ENCODE measurements at regions not wholly inside any gene's neighbourhood (a gene's known extent, or its start where the extent isn't known, plus 50 kb on each side); places are given as distances from the start of the nearest gene placed in this dataset.

DNA sequence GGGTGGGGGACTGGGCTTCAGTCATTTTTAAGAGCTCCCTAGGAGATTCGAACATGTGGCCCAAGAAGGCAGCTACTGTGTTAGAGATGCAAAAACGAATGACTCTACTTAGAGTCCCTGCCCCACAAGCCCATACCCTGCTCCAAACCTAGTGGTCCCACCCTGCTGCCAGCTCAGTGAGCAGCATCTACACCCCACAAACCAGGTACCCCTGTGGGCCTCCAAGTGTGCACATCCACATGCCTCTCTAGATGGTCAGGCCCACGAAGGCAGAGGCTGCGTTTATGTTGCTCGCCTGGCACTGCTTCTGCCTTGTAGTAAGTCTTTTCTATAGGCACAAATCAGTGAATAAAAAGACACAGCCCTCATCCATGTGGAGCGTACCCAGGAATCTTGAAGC, 112.6 kb downstream of the PDCL3 start:
- Mint-ChIP-seq H3K4me1 (ENCODE audit: unreplicated experiment) (no peaks in the 10 kb centered on the region), H3K27ac (ENCODE audit: unreplicated experiment) (no peak overlapping the region), H3K36me3 (ENCODE audit: unreplicated experiment) (no peaks in the 10 kb centered on the region), H3K4me3 (ENCODE audit: unreplicated experiment) (no peak overlapping the region), H3K9me3 (ENCODE audit: unreplicated experiment) (no peaks in the 10 kb centered on the region), H3K27me3 (ENCODE audit: unreplicated experiment) (peaks cover 24% of the 10 kb centered on the region)
- TF ChIP-seq, protein P1, sequence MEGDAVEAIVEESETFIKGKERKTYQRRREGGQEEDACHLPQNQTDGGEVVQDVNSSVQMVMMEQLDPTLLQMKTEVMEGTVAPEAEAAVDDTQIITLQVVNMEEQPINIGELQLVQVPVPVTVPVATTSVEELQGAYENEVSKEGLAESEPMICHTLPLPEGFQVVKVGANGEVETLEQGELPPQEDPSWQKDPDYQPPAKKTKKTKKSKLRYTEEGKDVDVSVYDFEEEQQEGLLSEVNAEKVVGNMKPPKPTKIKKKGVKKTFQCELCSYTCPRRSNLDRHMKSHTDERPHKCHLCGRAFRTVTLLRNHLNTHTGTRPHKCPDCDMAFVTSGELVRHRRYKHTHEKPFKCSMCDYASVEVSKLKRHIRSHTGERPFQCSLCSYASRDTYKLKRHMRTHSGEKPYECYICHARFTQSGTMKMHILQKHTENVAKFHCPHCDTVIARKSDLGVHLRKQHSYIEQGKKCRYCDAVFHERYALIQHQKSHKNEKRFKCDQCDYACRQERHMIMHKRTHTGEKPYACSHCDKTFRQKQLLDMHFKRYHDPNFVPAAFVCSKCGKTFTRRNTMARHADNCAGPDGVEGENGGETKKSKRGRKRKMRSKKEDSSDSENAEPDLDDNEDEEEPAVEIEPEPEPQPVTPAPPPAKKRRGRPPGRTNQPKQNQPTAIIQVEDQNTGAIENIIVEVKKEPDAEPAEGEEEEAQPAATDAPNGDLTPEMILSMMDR (IDR thresholded peaks at IDR 0.05), result no peak
- DNase-seq (ENCODE audit: extremely low spot score, unreplicated experiment), result peak; percentile 68

GRCh38 chr2:100675855-100676254, 113.1 kb downstream of the PDCL3 start:
- Mint-ChIP-seq H3K4me3 (ENCODE audit: unreplicated experiment) (no peak overlapping the region), H3K27ac (ENCODE audit: unreplicated experiment) (no peak overlapping the region), H3K4me1 (ENCODE audit: unreplicated experiment) (no peaks in the 10 kb centered on the region), H3K27me3 (ENCODE audit: unreplicated experiment) (peaks cover 24% of the 10 kb centered on the region), H3K36me3 (ENCODE audit: unreplicated experiment) (no peaks in the 10 kb centered on the region), H3K9me3 (ENCODE audit: unreplicated experiment) (no peaks in the 10 kb centered on the region)
- TF ChIP-seq, protein P1 (IDR thresholded peaks at IDR 0.05), result no peak
- DNase-seq (ENCODE audit: extremely low spot score, unreplicated experiment), result peak; percentile 69

DNA sequence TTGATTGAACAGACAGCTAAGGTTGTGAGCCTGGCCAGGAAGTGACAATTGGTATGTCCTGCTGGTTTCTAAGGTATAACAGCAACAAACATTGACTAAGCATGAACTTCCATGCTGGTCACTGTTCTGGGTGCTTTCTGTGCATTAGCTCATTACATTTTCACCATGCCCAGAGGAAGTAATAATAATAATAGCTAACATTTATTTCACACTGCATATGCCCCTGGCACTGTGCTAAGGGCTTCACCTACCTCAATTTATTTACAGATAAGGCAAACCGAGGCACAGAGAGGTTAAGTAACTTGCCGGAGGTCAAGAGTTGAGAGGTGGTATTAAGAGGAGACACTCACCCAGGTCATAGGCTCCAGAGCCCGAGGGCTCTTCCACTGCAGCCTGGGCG, 113.6 kb downstream of the PDCL3 start:
- TF ChIP-seq, protein P1 (IDR thresholded peaks at IDR 0.05), result no peak
- no peak overlapping the region for H3K27ac Mint-ChIP-seq (ENCODE audit: unreplicated experiment)
- H3K4me3 Mint-ChIP-seq (ENCODE audit: unreplicated experiment), result no peak overlapping the region
- H3K27me3 Mint-ChIP-seq (ENCODE audit: unreplicated experiment), result peaks cover 24% of the 10 kb centered on the region
- no peak for DNase-seq (ENCODE audit: extremely low spot score, unreplicated experiment)
- H3K36me3 Mint-ChIP-seq (ENCODE audit: unreplicated experiment), result no peaks in the 10 kb centered on the region
- no peaks in the 10 kb centered on the region for H3K4me1 Mint-ChIP-seq (ENCODE audit: unreplicated experiment)
- H3K9me3 Mint-ChIP-seq (ENCODE audit: unreplicated experiment), result no peaks in the 10 kb centered on the region

DNA sequence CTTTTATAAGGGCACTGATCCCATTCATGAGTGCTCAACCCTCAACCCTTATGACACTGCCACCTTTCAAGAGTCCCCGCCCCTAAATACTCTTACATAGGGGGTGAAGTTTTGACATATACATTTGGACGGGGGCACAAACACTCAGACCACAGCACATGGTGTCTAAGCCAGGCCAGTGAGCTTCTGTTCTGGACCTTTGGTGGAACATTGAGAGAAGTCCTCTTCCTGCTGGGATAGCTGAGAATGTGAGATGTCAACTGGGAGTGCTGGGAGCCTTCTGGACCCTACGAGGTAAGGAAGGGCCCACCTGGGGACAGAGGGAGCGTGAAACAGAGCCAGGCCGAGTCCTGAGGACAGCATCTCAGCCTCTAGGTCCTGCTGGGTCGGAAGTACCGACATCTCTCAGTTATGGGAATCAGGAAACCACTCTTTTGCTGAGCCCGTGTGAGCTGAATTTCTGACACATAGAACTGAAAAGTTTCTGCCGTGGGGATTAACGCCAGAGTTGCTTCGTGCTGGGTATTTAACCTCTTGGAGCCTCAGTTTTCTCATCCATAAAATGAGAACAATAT, 114.9 kb downstream of the PDCL3 start:
- Mint-ChIP-seq H3K4me3 (ENCODE audit: unreplicated experiment) (no peak overlapping the region), H3K4me1 (ENCODE audit: unreplicated experiment) (no peaks in the 10 kb centered on the region), H3K36me3 (ENCODE audit: unreplicated experiment) (no peaks in the 10 kb centered on the region), H3K27me3 (ENCODE audit: unreplicated experiment) (peaks cover 26% of the 10 kb centered on the region), H3K27ac (ENCODE audit: unreplicated experiment) (no peak overlapping the region), H3K9me3 (ENCODE audit: unreplicated experiment) (no peaks in the 10 kb centered on the region)
- TF ChIP-seq, protein P1 (IDR thresholded peaks at IDR 0.05), result no peak
- DNase-seq (ENCODE audit: extremely low spot score, unreplicated experiment), result peak; percentile 63

DNA sequence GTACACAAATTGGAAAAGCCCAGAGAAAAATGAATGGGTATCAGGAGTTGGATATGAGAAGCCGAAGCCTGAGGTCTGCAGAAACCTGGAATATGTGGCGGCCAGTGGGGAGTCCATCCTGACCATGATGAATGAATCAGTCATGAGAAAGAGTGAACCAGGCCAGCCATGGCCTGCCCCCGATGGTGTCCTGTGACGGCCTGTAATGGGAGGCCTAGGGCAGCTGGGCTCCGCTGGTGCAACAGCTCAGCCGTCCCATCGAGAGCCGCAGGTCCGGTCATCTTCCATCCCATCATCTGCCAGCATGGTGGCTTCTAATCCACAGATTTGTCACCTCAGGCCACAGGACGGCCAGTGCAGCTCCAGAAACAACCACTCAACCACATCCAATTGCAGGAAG, 116.4 kb downstream of the PDCL3 start:
- Mint-ChIP-seq H3K4me3 (ENCODE audit: unreplicated experiment) (no peak overlapping the region), H3K27me3 (ENCODE audit: unreplicated experiment) (peaks cover 31% of the 10 kb centered on the region), H3K36me3 (ENCODE audit: unreplicated experiment) (no peaks in the 10 kb centered on the region), H3K27ac (ENCODE audit: unreplicated experiment) (no peak overlapping the region), H3K4me1 (ENCODE audit: unreplicated experiment) (no peaks in the 10 kb centered on the region), H3K9me3 (ENCODE audit: unreplicated experiment) (peaks cover 7% of the 10 kb centered on the region)
- peak; percentile 74 for DNase-seq (ENCODE audit: extremely low spot score, unreplicated experiment)
- TF ChIP-seq, protein P1 (IDR thresholded peaks at IDR 0.05), result no peak

All from osteocyte (in vitro differentiated cells).